NCI-H2107 (cell line): ENCODE measurements at regions not wholly inside any gene's neighbourhood (a gene's known extent, or its start where the extent isn't known, plus 50 kb on each side); places are given as distances from the start of the nearest gene placed in this dataset.
A peak's percentile ranks its signal among the peaks of the same experiment; 100 is the strongest.

Experiments used
- DNase-seq: peaks from one replicate; lab custom pipeline; 2025; lab: John Stamatoyannopoulos, UW

- no peak for DNase-seq
Observed at GRCh38 chr9:78792745-78793144, 495.8 kb downstream of the PSAT1 start.

DNA sequence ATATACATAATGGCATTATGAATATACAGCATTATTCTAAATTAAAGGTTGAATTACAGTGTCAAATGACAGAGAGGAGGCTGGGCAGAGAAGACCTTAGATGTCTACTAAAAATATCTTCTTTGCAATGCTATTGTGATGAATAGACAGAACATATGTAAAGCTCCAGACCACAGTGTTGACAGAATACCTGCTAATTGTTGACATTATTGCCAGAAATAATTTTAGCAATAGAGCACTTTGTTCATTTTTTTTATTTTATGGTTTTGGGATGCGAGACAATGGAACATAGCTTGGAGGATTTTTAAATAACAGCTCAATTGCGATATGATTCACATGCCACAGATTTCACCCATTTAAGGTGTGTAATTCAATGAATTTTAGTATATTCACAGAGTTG, 508.8 kb downstream of the PSAT1 start:
- no peak for DNase-seq

- no peak for DNase-seq
Observed at GRCh38 chr9:78806492-78807160, 509.7 kb downstream of the PSAT1 start.

GRCh38 chr9:78807286-78807685, 510.4 kb downstream of the PSAT1 start:
- no peak for DNase-seq

GRCh38 chr9:78808048-78808447, 511.1 kb downstream of the PSAT1 start:
- no peak for DNase-seq

DNA sequence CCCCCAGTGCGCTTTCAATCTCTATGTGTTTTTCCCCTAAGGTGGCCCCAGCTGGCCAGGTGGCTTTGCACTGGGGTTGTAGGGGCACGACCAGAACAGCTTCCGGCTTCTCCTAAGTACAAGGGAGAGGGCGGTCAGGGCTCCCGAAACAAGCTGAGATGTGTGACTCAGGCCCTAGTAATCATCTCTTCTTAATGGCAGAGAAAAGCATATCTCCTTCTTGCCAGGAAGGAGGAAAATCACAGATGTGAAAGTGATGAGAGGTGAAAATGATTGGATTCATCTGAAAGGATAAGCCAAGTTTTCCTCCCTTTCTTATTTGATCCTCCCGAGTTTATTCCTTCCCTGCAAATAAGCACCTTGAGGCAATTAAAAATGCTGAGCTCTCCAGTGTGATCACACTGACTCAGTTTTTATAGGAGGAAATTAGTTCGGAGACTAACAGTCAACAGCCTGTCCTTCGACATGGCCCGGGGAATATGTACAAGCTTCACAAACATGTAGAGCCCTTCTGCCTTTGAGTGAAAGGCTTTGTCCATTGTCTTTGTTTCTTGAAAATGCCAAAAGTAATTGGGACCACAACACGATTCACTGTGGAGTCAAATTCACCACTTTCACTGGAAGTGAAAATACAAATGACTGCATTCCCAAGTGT, 514.8 kb downstream of the PSAT1 start:
- no peak for DNase-seq

DNA sequence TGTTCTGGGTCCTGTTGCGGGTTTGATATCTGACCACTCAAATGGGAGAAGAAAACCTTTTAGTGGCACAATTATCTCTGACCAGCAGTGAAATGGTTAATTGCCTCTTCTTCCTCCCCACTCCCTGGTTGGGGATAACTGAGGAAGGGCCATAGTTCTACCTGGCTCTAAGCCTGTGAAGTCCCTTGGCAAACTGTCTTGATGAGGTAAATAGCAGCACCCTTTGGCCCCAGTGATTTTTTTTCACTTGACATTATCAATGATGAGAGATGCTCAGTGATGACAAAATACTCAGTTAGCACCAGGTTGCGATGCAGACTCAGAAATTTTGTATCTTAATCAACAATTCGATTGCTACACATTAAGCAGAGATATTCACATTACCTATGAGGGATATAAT, 515.7 kb downstream of the PSAT1 start:
- DNase-seq, result no peak

- DNase-seq, result no peak
Observed at GRCh38 chr9:78813602-78814180, 516.8 kb downstream of the PSAT1 start.

GRCh38 chr9:78821126-78821822, 524.3 kb downstream of the PSAT1 start:
- peak; percentile 5 for DNase-seq

DNA sequence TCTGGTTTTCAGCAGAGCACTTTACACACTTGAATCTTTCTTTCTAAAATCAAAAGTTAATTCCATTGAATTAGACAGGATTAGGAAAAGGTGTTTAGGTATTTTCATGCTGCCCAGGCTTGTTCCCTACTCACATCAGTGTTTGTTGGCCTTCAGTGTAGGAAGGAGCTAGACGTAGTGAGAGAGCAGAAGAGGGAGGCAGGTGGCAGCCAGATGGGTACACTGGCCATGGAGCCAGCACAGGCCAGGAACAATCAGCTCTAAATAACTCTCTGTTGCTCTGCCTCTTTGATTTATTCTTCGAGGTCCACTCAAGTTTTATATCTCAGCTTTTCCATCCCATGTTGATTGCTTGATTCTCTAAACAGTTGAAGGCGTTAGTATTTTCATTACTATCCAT, 529.6 kb downstream of the PSAT1 start:
- no peak for DNase-seq

DNA sequence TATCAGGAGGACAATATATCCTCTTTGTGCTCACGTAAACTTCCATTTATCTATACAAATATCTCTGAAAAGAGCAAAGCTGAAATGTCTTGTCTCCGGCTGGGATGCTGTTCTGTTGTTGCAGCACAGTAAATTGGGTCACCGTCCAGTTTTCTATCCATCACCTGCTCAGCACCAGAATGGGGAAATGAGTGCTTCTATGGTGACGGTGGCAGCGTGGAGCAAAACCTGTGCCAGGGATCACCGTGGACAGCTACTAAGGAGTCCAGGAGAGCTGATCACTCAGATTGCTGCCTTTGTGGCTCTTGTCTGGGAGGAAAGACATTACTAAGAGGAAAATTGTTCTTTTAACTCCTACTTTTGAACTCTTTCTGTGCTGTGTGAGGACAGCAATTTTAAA, 531.6 kb downstream of the PSAT1 start:
- DNase-seq, result no peak

- no peak for DNase-seq
Observed at GRCh38 chr9:78830301-78830700, 533.4 kb downstream of the PSAT1 start.

- DNase-seq, result no peak
Observed at GRCh38 chr9:78831726-78832125, 534.8 kb downstream of the PSAT1 start.

DNA sequence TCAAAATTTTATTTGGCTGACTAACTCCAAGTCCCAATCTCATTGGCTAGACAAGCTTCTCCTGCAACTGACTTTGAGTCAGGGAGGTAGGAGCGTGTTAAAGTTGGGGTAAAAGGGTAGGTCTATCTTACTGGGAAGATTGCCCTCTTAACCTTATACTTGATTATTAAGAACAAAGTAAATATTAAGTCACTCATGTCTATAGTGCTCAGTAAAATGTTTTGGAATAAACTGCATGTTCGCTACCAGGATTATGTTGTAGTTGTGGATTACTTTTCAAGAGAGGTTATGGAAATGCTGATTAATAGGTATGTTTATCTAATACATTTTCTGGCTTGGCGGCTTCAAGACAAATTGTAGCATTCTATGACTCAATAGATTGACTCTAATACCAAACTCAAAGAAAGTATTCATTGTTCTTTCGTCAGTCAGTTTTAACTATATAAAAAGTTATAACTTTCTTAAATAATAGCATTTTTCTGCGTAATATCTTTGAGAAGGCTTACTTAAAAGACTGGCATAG, 539.1 kb downstream of the PSAT1 start:
- no peak for DNase-seq

DNA sequence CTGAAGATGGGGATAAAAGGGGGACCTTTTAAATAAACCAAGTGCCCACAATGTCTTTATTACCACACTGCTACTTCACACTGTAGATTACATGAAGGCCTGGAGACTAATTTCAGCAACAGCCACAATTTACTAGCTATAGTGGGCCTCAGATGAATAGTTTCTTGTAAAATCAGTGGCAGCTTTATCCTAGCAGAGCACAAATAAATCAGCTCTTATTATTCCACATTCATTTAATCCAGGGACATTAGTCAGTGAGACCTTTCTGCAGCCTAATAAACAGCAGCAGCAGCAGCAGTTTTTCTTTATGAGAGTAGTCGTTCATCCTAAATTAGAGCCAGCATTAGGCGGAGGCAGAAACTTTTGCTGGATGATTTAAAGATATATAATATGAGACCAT, 542.3 kb downstream of the PSAT1 start:
- DNase-seq, result no peak

DNA sequence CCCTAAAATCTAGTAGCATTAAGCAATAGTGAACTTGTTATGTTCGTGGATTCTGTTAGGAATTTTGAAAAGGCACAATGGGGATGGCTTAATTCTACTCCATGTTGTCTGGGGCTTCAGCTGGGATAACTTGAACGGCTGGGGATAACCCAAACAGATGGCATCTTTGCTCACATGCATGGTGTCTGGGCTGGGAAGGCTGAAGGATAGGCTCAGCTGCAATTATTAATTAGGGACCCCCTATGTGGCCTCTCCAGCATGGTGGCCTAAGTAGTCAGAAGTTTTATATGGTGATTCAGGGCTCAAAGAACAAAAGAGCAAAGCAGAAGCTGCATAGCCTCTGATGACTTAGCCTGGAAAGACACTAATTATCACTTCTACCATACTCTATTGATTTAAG, 551.1 kb downstream of the PSAT1 start:
- no peak for DNase-seq

- DNase-seq, result no peak
Observed at GRCh38 chr9:78856144-78856543, 559.2 kb downstream of the PSAT1 start.

GRCh38 chr9:78856781-78857180, 559.9 kb downstream of the PSAT1 start:
- no peak for DNase-seq

GRCh38 chr9:78857373-78858225, 560.7 kb downstream of the PSAT1 start:
- no peak for DNase-seq

- no peak for DNase-seq
Observed at GRCh38 chr9:78858266-78858665, 561.3 kb downstream of the PSAT1 start.

DNA sequence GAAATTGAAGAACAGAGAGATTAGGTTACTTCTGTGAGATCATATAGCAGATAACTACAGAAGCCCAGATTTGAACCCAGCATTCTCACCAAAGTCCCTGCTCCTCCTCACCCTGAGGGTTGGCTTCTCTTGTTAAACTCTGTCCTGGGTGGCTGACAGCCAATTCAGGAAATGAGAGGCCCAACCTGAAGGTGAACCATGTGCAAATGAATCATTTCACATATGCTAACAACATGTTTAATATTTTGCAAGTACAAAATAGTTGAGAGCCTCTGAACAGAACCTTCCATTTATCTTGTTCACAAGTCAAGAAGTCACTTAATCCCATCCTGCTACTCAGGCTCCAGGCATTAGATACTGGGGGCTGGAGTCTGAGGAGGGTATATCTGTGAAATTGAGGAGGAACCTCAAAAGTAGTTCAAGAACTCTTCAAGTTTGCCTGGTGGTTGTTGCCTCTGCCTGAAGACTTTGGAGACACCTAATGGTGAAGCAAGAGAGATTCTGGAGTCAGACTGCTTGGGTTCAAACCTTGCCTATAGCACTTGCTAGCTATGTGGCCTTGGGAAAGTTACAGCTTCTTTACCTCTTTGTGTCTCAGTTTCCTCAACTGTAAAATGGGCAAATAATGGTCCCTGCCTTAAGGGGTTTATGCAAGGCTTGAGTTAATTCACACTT, 564.0 kb downstream of the PSAT1 start:
- DNase-seq, result no peak
